ENCODE measurements at regions not wholly inside any gene's neighbourhood (a gene's known extent, or its start where the extent isn't known, plus 50 kb on each side); places are given as distances from the start of the nearest gene placed in this dataset.
A peak's percentile ranks its signal among the peaks of the same experiment; 100 is the strongest.

DNA sequence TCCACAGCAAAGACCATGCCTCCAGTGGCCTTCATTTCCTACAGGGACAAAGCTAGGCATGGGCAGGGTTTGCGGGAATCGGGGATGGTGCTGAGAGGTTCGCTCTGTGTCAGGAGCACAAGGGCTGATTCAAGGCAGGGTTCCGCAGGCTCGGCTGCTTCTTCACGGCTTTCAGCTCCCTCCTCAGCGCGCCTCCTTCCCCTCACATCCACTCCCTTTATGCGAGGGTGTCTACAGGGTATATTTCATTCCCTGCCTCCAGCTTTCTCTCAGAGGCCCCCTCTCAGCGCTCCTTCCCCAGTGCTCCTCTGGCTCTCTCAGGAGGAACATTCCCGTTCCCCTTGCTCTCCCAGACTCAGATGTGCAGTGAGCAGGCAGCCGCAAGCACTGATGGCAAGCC lies 78.7 kb upstream of the ASB18 start:
- Histone ChIP-seq H3K27me3 (replicated peaks; ENCODE audit: control insufficient read depth, insufficient read depth, low read length) (0 out of 2 replicates have a peak, but pooled peaks cover 2% of the 10 kb centered on the region), H3K4me3 (replicated peaks; ENCODE audit: low read depth, low read length) (no peak overlapping the region), H3K36me3 (ENCODE audit: control insufficient read depth, insufficient read depth, low read length) (no peaks in the 10 kb centered on the region)
- DNase-seq (ENCODE audit: extremely low read depth, insufficient read length) = no peak
- TF ChIP-seq, protein P1, sequence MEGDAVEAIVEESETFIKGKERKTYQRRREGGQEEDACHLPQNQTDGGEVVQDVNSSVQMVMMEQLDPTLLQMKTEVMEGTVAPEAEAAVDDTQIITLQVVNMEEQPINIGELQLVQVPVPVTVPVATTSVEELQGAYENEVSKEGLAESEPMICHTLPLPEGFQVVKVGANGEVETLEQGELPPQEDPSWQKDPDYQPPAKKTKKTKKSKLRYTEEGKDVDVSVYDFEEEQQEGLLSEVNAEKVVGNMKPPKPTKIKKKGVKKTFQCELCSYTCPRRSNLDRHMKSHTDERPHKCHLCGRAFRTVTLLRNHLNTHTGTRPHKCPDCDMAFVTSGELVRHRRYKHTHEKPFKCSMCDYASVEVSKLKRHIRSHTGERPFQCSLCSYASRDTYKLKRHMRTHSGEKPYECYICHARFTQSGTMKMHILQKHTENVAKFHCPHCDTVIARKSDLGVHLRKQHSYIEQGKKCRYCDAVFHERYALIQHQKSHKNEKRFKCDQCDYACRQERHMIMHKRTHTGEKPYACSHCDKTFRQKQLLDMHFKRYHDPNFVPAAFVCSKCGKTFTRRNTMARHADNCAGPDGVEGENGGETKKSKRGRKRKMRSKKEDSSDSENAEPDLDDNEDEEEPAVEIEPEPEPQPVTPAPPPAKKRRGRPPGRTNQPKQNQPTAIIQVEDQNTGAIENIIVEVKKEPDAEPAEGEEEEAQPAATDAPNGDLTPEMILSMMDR (IDR thresholded peaks at IDR 0.05; ENCODE audit: insufficient read depth, low read length, poor library complexity, severe bottlenecking) = no peak

DNA sequence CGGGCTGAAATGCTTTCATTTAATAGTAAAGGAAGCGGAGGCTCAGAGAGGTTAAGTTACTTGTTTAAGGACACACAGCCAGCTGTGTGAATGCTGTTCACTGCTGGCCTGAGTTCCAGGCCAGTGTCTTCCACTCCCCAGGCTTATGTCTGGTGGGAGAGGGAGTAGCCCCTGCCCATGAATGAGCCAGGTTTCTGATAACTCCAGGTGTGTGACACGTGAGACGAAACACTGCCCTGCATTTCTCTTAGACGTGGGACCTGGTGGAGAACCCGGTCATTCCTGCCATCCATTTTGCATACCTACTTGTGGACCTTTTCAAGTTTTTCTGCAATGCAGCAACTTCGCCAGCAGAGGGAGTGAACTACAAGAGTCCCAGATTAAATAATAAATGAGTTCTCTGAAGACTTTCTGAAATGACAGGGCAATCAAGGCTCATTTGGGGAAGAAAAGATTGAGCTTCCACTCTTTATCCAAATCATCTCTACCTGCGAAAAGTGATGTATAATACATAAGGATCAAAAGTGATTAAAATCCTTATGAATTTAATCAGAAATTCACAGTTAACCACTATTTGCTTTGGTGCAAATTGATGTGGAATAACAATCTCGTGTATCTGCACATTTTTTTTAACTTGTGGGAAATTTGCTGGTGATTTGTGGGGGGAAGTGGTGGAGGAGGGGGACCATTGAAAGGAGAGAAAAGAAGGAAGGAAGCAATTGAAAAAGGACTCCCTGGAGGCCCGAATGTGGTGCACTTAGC lies 79.4 kb upstream of the ASB18 start:
- Histone ChIP-seq H3K36me3 (ENCODE audit: control insufficient read depth, insufficient read depth, low read length) (no peaks in the 10 kb centered on the region), H3K4me3 (replicated peaks; ENCODE audit: low read depth, low read length) (no peak overlapping the region), H3K27me3 (replicated peaks; ENCODE audit: control insufficient read depth, insufficient read depth, low read length) (0 out of 2 replicates have a peak, but pooled peaks cover 2% of the 10 kb centered on the region)
- TF ChIP-seq, protein P1 (IDR thresholded peaks at IDR 0.05; ENCODE audit: insufficient read depth, low read length, poor library complexity, severe bottlenecking) = peak; percentile 85
- no peak for DNase-seq (ENCODE audit: extremely low read depth, insufficient read length)

DNA sequence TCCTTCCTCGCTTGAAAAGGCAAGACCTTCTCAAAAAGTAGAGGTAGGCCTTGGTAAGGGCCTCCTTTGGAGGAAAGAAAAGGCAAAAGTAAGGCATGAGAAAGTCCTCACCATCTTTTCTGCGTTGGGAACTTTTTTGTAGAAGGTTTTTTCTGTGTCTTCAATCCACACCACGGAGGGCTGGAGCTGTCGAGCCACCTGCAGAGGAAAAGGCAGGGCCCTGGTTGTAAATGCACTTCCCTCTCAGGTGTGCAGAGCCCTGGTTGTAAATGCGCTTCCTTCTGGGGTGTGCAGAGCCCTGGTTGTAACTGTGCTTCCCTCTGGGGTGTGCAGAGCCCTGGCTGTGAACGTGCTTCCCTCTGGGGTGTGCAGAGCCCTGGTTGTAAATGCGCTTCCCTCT lies 80.2 kb upstream of the ASB18 start:
- TF ChIP-seq, protein P1 (IDR thresholded peaks at IDR 0.05; ENCODE audit: insufficient read depth, low read length, poor library complexity, severe bottlenecking) = no peak

DNA sequence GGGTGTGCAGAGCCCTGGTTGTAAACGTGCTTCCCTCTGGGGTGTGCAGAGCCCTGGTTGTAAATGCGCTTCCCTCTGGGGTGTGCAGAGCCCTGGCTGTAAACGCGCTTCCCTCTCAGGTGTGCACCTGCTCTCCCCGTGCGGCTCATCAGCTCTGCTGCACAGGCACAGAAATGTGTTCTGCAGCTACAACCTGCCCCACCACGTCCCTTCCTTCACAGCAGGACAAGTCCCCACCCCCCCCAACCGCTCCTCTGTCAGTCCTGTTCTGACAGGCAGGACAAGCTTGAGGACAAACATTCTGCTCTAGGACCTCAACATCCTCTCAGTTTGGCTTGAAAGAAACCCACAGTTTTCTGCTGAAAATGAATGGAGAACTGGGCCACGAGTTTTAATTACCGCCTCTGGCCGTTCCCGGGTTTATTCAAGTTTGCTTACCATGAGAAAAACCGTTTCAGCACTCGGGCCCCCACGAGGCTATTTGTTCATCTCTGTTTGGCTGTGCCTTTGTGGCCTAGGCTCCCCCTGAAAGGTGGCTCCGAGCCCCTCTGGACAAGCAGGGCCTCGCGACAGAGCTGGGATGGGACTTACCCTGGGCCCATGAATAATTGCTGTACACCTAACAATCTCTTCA lies 81.0 kb upstream of the ASB18 start:
- TF ChIP-seq, protein P1 (IDR thresholded peaks at IDR 0.05; ENCODE audit: insufficient read depth, low read length, poor library complexity, severe bottlenecking) = no peak
- Histone ChIP-seq H3K27me3 (replicated peaks; ENCODE audit: control insufficient read depth, insufficient read depth, low read length) (peaks cover 2% of the 10 kb centered on the region; the same call in 1 of the 2 replicates), H3K4me3 (replicated peaks; ENCODE audit: low read depth, low read length) (no peak overlapping the region), H3K36me3 (ENCODE audit: control insufficient read depth, insufficient read depth, low read length) (no peaks in the 10 kb centered on the region)
- DNase-seq (ENCODE audit: extremely low read depth, insufficient read length) = no peak

More for the DNA sequence above, 80.2 kb upstream of the ASB18 start:
- no peaks in the 10 kb centered on the region for H3K36me3 ChIP-seq (ENCODE audit: control insufficient read depth, insufficient read depth, low read length)
- H3K27me3 ChIP-seq (replicated peaks; ENCODE audit: control insufficient read depth, insufficient read depth, low read length) = peaks cover 2% of the 10 kb centered on the region; the same call in 1 of the 2 replicates
- no peak for DNase-seq (ENCODE audit: extremely low read depth, insufficient read length)
- no peak overlapping the region for H3K4me3 ChIP-seq (replicated peaks; ENCODE audit: low read depth, low read length)

DNA sequence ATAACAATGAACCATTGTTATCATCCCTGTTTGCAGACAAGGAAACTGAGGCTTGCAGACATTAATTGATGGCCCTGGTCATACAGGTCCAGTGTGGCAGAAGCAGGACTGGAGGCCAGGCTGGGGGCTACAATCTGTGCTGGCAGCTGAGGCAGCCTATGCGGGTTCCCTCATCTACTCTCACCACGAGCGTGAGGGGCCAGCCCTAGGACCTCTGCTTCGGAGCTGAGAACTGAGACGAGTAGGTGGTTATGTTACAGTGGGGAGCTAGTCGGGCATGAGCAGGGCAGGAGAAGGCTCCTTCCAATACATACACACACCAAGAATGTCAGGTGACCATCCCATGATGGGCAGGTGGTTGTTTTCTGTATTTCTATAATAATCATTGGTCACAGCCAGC lies 82.2 kb upstream of the ASB18 start:
- H3K4me3 ChIP-seq (replicated peaks; ENCODE audit: low read depth, low read length) = no peak overlapping the region
- TF ChIP-seq, protein P1 (IDR thresholded peaks at IDR 0.05; ENCODE audit: insufficient read depth, low read length, poor library complexity, severe bottlenecking) = no peak
- H3K27me3 ChIP-seq (replicated peaks; ENCODE audit: control insufficient read depth, insufficient read depth, low read length) = peaks cover 2% of the 10 kb centered on the region; the same call in 1 of the 2 replicates
- no peaks in the 10 kb centered on the region for H3K36me3 ChIP-seq (ENCODE audit: control insufficient read depth, insufficient read depth, low read length)
- DNase-seq (ENCODE audit: extremely low read depth, insufficient read length) = no peak

Measured in GM06990 (cell line).